Neuronal stem cell (in vitro differentiated cells): ENCODE measurements at regions not wholly inside any gene's neighbourhood (a gene's known extent, or its start where the extent isn't known, plus 50 kb on each side); places are given as distances from the start of the nearest gene placed in this dataset.

Source experiments
- DNase-seq: peaks from one replicate; pipeline ENCODE4 v3.0.0-alpha.2; 2013; ENCODE audit warnings: low spot score
- H2AFZ ChIP-seq: one replicate; pipeline ENCODE4 v1.6.1; 2013; ENCODE audit warnings: mild to moderate bottlenecking, low read length, inconsistent platforms
- H2AK5ac ChIP-seq: 2 replicates; pipeline ENCODE4 v1.6.1; 2013; ENCODE audit warnings: low read depth, mild to moderate bottlenecking, inconsistent platforms, low read length, moderate library complexity, mixed read lengths
- H2BK120ac ChIP-seq: 2 replicates; pipeline ENCODE4 v1.6.1; 2013; ENCODE audit warnings: low read depth, mild to moderate bottlenecking, inconsistent platforms, low read length, moderate library complexity, mixed read lengths
- H2BK12ac ChIP-seq: one replicate; pipeline ENCODE4 v1.6.1; 2013; ENCODE audit warnings: low read length, inconsistent platforms
- H2BK15ac ChIP-seq: 2 replicates; pipeline ENCODE4 v1.6.1; 2013; ENCODE audit warnings: mild to moderate bottlenecking, low read length, inconsistent platforms, mixed read lengths
- H2BK5ac ChIP-seq: one replicate; pipeline ENCODE4 v1.6.1; 2013; ENCODE audit warnings: inconsistent platforms, mild to moderate bottlenecking, low read length, moderate library complexity
- H3K14ac ChIP-seq: one replicate; pipeline ENCODE4 v1.6.1; 2013; ENCODE audit warnings: low read length, inconsistent platforms
- H3K18ac ChIP-seq: 2 replicates; pipeline ENCODE4 v1.6.1; 2013; ENCODE audit warnings: low read length, inconsistent platforms
- H3K23ac ChIP-seq: 2 replicates; pipeline ENCODE4 v1.6.1; 2013; ENCODE audit warnings: low read depth, mild to moderate bottlenecking, mixed read lengths, low read length, inconsistent platforms; ENCODE audit not compliant: poor library complexity
- H3K27ac ChIP-seq: replicated peaks from 3 replicates; pipeline ENCODE4 v1.5.1; 2013; ENCODE audit warnings: low read length, inconsistent platforms
- H3K27me3 ChIP-seq, 3 experiments: 2 replicates each; pipeline ENCODE4 v1.6.1; 2013; ENCODE audit warnings: low read length in 3 of 3, mild to moderate bottlenecking in 2 of 3, inconsistent platforms in 1 of 3, low read depth in 1 of 3, mixed read lengths in 1 of 3, moderate library complexity in 1 of 3; ENCODE audit not compliant: control insufficient read depth in 3 of 3, insufficient read depth in 3 of 3
- H3K36me3 ChIP-seq, 2 donors: replicated peaks in 1 of 2; 2 replicates each; pipeline ENCODE4 v1.6.1; 2013; ENCODE audit warnings: low read length in 2 of 2; ENCODE audit not compliant: control insufficient read depth in 2 of 2, insufficient read depth in 2 of 2
- H3K4ac ChIP-seq: 2 replicates; pipeline ENCODE4 v1.6.1; 2013; ENCODE audit warnings: inconsistent platforms, mild to moderate bottlenecking, low read length, moderate library complexity
- H3K4me1 ChIP-seq, 2 donors: 1 replicate in 1 of 2; 2 replicates in 1 of 2; pipeline ENCODE4 v1.6.1; 2013; ENCODE audit warnings: low read length in 2 of 2, low read depth in 1 of 2; ENCODE audit not compliant: control insufficient read depth in 2 of 2, insufficient read depth in 1 of 2
- H3K4me2 ChIP-seq: one replicate; pipeline ENCODE4 v1.6.1; 2013; ENCODE audit warnings: mild to moderate bottlenecking, low read length, inconsistent platforms; ENCODE audit not compliant: insufficient read depth, poor library complexity, severe bottlenecking
- H3K4me3 ChIP-seq, 2 donors: 2 replicates each; pipeline ENCODE4 v1.5.1; 2013; ENCODE audit warnings: low read length in 2 of 2, mild to moderate bottlenecking in 2 of 2, inconsistent platforms in 1 of 2, moderate library complexity in 1 of 2
- H3K79me1 ChIP-seq: one replicate; pipeline ENCODE4 v1.6.1; 2013; ENCODE audit warnings: low read depth, mild to moderate bottlenecking, inconsistent platforms, low read length, moderate library complexity
- H3K9ac ChIP-seq: one replicate; pipeline ENCODE4 v1.6.1; 2013; ENCODE audit warnings: mild to moderate bottlenecking, low read depth, low read length, inconsistent platforms; ENCODE audit not compliant: poor library complexity
- H3K9me3 ChIP-seq, 2 donors: replicated peaks in 1 of 2; 2 replicates each; pipeline versions ENCODE3 to v1.6.1; 2013; ENCODE audit warnings: low read length in 2 of 2, mild to moderate bottlenecking in 2 of 2, inconsistent platforms in 1 of 2, low read depth in 1 of 2, mixed read lengths in 1 of 2, moderate library complexity in 1 of 2; ENCODE audit not compliant: control insufficient read depth in 2 of 2, insufficient read depth in 1 of 2
- H4K8ac ChIP-seq: one replicate; pipeline ENCODE4 v1.6.1; 2013; ENCODE audit warnings: low read depth, mild to moderate bottlenecking, inconsistent platforms, low read length, moderate library complexity
- H4K91ac ChIP-seq: one replicate; pipeline ENCODE4 v1.6.1; 2013; ENCODE audit warnings: low read length, low read depth, mild to moderate bottlenecking, inconsistent platforms; ENCODE audit not compliant: poor library complexity
- WGBS, 2 donors: extraction: QIAGEN DNeasy Blood & Tissue Kit; methylation state at CpG; one replicate each; pipeline ENCODE4 v1.1.7; 2013; ENCODE audit warnings: missing lambda C conversion rate in 2 of 2, mixed read lengths in 1 of 2; ENCODE audit not compliant: insufficient read length in 2 of 2, insufficient replicate concordance in 1 of 2; ENCODE audit errors: extremely low coverage in 2 of 2; 5-methylcytosine and 5-hydroxymethylcytosine counted together

DNA sequence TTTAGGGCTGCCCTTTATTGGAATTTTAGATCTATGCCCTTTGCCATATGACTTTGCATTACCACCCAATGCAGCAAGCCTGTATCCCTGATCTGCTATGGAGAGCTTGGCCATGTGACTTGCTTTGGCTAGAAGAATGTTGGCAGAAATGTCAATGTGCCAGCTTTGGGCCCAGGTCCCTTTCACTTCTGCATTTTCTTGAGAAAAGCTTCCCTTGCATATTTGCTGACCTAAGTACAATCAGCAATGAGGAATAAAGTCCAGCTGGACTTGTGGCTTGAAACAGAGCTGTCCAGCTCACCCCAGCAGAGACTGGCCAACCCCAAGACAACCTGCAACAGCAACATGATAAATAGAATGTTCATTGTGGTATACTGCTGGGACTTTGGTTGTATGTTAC lies 135.9 kb downstream of the PAH start:
- no peak for DNase-seq
- Histone ChIP-seq H3K4me2 (no peak overlapping the region), H2BK120ac (no peak overlapping the region), H3K18ac (no peak overlapping the region), H4K8ac (no peak overlapping the region), H3K36me3 (no peaks in the 10 kb centered on the region), H2BK5ac (no peak overlapping the region), H3K27me3 (no peaks in the 10 kb centered on the region), H3K9ac (no peak overlapping the region), H2BK12ac (no peak overlapping the region), H3K14ac (no peak overlapping the region), H3K79me1 (no peaks in the 10 kb centered on the region), H3K4me1 (no peaks in the 10 kb centered on the region), H3K9me3 (no peaks in the 10 kb centered on the region), H3K23ac (no peak overlapping the region), H2AFZ (no peak overlapping the region), H3K4me3 (no peak overlapping the region), H4K91ac (no peak overlapping the region), H3K27ac (no peak overlapping the region), H2AK5ac (no peak overlapping the region), H3K4ac (no peak overlapping the region), H2BK15ac (no peak overlapping the region)

DNA sequence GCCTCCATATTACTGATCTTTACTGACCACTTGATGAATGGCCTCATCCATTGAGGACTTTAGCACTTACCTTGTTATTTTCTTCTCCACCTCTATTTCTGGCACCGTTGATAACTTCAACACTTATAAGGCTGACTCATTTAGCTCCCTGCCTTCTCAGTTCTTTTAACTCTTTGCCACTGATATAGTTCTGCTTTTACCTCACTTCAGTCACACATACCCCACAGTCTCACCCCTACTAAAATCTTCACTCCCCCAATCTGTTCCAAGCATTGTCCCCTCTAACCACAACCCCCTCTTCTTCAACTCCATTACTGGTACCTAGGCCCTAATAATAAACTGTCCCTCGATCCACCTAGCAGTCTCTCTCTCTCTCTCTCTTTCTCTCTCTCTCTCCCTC lies 141.0 kb downstream of the PAH start:
- no peak overlapping the region for H4K8ac ChIP-seq
- H3K27ac ChIP-seq: no peak overlapping the region
- H2BK15ac ChIP-seq: no peak overlapping the region
- no peak overlapping the region for H4K91ac ChIP-seq
- H3K18ac ChIP-seq: no peak overlapping the region
- H2BK12ac ChIP-seq: no peak overlapping the region
- H2AFZ ChIP-seq: no peak overlapping the region
- no peak overlapping the region for H3K4ac ChIP-seq
- H3K36me3 ChIP-seq: no peaks in the 10 kb centered on the region
- H3K4me3 ChIP-seq: no peak overlapping the region
- no peaks in the 10 kb centered on the region for H3K27me3 ChIP-seq
- no peak for DNase-seq
- WGBS, 2 donors: no CpG with 5 or more reads among the region's 2 CpGs
- H3K9ac ChIP-seq: no peak overlapping the region
- no peaks in the 10 kb centered on the region for H3K79me1 ChIP-seq
- no peak overlapping the region for H3K14ac ChIP-seq
- H2BK120ac ChIP-seq: no peak overlapping the region
- no peak overlapping the region for H2AK5ac ChIP-seq
- H2BK5ac ChIP-seq: no peak overlapping the region
- no peaks in the 10 kb centered on the region for H3K4me1 ChIP-seq
- H3K23ac ChIP-seq: no peak overlapping the region
- H3K9me3 ChIP-seq: no peaks in the 10 kb centered on the region
- no peak overlapping the region for H3K4me2 ChIP-seq

DNA sequence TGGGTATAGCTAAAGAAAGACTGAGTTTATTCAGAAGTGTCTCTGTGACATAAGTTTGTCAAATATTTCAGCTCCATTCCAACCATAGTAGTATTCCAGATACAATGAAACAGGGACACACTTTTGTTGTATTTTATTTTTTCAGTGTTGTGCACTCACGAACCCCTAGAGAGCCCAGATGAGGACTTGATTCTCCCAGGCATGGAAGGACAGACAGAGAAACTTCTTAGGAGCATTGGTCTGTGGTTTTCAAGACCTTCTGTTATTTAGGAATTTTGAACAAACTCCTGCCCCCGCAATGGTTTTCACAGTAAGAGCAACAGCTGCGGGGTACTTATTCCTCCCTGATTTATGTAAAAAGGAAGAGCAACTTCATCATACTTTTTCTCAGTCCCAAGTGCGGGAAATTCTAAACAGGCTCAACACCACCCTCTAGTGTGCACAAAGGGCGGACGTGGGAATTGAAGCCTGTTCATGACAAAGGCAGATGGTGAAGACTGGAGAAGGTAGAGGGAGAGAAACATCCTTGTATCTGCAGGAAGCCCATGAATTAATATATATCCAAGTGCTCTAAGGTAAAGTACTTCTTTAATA lies 147.6 kb downstream of the PAH start:
- no peaks in the 10 kb centered on the region for H3K36me3 ChIP-seq
- no peak overlapping the region for H2BK15ac ChIP-seq
- no peak overlapping the region for H3K4ac ChIP-seq
- H3K18ac ChIP-seq: no peak overlapping the region
- H3K9ac ChIP-seq: no peak overlapping the region
- no peak overlapping the region for H3K4me2 ChIP-seq
- H2BK5ac ChIP-seq: no peak overlapping the region
- no peaks in the 10 kb centered on the region for H3K27me3 ChIP-seq
- H3K27ac ChIP-seq: no peak overlapping the region
- no peak overlapping the region for H2AFZ ChIP-seq
- H4K8ac ChIP-seq: no peak overlapping the region
- H2BK120ac ChIP-seq: no peak overlapping the region
- H2AK5ac ChIP-seq: no peak overlapping the region
- H2BK12ac ChIP-seq: no peak overlapping the region
- H4K91ac ChIP-seq: no peak overlapping the region
- no peaks in the 10 kb centered on the region for H3K4me1 ChIP-seq
- no peak overlapping the region for H3K14ac ChIP-seq
- H3K9me3 ChIP-seq: no peaks in the 10 kb centered on the region
- H3K23ac ChIP-seq: no peak overlapping the region
- no peak overlapping the region for H3K4me3 ChIP-seq
- no peaks in the 10 kb centered on the region for H3K79me1 ChIP-seq
- DNase-seq: peak; percentile 57
- WGBS, 2 donors: no CpG with 5 or more reads among the region's 6 CpGs

DNA sequence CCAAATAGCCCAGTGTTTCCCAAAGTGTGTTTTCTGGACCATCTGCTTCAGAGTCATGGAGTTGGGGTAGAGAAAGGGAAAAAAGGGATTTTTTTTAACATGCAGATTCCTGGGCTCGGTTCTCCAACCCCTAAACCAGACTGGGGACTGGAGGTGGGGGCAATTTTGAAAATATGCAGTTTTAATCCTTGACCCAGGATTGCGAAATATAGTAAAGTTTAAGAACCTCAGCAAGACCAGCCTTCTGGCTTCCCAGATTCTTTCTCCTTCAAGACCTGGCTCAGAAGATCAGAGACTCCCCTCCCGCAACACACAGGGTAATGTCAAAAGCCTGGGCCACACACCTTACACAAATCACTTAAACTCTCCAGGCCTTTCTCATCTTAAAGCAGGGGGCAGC lies 150.1 kb downstream of the PAH start:
- no peaks in the 10 kb centered on the region for H3K9me3 ChIP-seq
- no peak overlapping the region for H4K8ac ChIP-seq
- H3K4me1 ChIP-seq: peaks cover 0 to 2% of the 10 kb centered on the region in 2 donors
- no peak overlapping the region for H2BK120ac ChIP-seq
- no peak overlapping the region for H4K91ac ChIP-seq
- no peak for DNase-seq
- no peaks in the 10 kb centered on the region for H3K27me3 ChIP-seq
- no peak overlapping the region for H2AFZ ChIP-seq
- H3K9ac ChIP-seq: no peak overlapping the region
- H2AK5ac ChIP-seq: no peak overlapping the region
- H3K4me2 ChIP-seq: no peak overlapping the region
- H3K79me1 ChIP-seq: no peaks in the 10 kb centered on the region
- no peak overlapping the region for H3K18ac ChIP-seq
- H3K4ac ChIP-seq: no peak overlapping the region
- H3K4me3 ChIP-seq: no peak overlapping the region
- no peak overlapping the region for H2BK15ac ChIP-seq
- H3K23ac ChIP-seq: no peak overlapping the region
- no peak overlapping the region for H3K27ac ChIP-seq
- no CpG with 5 or more reads among the region's 3 CpGs for WGBS, 2 donors
- no peaks in the 10 kb centered on the region for H3K36me3 ChIP-seq
- H2BK5ac ChIP-seq: no peak overlapping the region
- no peak overlapping the region for H3K14ac ChIP-seq
- H2BK12ac ChIP-seq: no peak overlapping the region
